ENCODE measurements at regions not wholly inside any gene's neighbourhood (a gene's known extent, or its start where the extent isn't known, plus 50 kb on each side); places are given as distances from the start of the nearest gene placed in this dataset.
"Not testable (repeated sequence)": the region's sequence is repeated elsewhere in the genome, so short reads cannot be mapped to it uniquely, and the experiment has no call there.

DNA sequence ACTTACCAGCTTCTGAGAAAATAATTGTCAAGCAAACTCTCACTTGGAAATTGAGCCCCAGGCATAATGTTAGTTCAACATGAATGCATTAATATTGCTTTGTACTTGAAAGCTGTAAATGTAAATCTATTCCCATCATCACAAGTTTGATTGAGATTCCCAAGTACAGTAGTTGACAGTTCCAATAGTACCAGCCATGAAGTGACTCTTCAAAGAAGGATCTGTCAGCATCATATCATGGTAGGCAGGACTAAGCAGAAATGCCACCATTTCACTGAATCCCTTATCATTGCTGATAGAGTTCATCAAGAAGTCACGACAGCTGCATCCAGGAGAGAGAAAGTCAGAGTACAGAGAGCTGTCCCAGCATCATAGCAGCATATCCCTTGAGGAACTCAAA lies 348.7 kb downstream of the OMA1 start:
- no peak for DNase-seq (ENCODE audit: low read depth in 2 of 2)

DNA sequence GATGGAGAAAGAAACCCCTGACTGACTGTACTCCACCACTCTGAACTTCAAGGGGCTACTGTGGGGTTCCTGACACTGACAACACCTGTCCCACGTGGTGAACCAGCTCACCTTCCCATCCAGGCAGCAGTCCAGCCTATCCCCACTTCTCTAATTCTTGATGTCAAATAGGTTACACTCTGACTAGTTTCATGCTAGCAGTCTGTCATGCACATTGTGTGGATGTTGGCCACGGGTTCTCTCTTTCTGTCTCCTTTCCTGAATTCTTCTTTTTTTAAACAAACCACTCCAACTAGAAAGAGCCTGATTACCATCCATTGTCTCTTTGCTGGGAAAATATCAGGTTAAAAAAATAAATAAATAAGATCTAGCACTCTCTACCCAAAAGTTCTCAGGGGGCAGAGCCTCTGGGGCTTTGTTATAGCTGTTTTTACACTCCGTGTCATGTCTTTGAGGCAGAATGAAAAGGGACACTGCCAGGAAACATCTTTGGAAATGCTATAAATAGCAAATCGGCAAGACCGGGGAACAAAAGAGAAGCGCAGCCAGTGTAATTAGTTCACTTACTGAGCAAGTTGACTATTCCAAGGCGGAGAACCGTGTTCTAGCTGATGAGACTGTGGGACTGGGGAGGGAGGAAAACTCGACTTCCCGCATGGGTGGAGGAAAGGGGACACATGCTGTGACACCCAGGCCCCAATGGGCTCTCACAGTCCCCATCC lies 356.1 kb downstream of the OMA1 start:
- DNase-seq (ENCODE audit: low read depth in 2 of 2), result no peak

- DNase-seq (ENCODE audit: low read depth in 2 of 2), result no peak
These were observed 357.1 kb downstream of the OMA1 start for GRCh38 chr1:58189453-58189852.

GRCh38 chr1:58183286-58183685 lies 363.2 kb downstream of the OMA1 start:
- DNase-seq (ENCODE audit: low read depth in 2 of 2), result no peak

- no peak for DNase-seq (ENCODE audit: low read depth in 2 of 2)
These were observed 366.0 kb downstream of the OMA1 start for GRCh38 chr1:58180537-58180936.

DNA sequence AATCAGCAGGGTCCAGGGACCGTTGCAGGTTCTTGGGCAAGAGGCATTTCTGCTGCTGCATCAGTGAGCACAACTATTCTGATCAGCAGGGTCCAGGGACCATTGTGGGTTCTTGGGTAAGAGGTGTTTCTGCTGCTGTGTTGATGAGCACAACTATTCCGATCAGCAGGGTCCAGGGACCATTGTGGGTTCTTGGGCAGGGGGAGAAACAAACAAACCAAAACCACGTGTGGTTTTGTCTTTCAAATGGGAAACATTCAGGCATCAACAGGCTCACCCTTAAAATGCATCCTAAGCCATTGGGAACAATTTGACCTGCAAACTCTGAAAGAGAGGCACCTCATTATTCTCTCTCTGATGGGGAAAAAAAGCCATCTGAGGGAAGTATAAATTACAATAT lies 377.4 kb downstream of the OMA1 start:
- not testable (repeated sequence) for DNase-seq (ENCODE audit: low read depth in 2 of 2)

DNA sequence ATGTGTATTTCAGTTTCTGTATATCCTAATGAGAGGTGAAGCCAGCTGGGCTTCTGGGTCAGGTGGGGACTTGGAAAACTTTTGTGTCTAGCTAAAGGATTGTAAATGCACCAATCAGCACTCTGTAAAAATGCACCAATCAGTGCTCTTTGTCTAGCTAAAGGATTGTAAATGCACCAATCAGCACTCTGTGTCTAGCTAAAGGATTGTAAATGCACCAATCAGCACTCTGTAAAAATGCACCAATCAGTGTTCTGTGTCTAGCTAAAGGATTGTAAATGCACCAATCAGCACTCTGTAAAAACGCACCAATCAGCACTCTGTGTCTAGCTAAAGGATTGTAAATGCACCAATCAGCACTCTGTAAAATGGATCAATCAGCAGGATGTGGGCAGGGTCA lies 379.4 kb downstream of the OMA1 start:
- DNase-seq (ENCODE audit: low read depth in 2 of 2), result not testable (repeated sequence)

DNA sequence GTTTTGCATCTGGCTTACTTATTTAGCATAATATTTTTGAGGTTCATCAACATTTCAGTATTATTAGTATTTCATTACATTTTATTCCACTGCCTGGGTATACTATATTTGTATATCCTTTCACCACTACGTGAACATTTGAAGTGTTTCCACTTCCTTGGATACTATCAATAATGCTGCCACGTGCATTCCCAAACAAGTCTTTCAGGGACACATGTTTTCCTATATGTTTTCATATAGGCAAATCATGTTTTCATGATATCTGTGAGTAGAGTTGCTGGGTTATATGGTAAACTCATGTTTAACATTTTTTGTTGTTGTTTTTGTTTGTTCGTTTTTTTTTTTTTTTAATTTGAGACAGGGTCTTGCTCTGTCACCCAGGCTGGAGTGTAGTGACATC lies 380.1 kb downstream of the OMA1 start:
- no peak for DNase-seq (ENCODE audit: low read depth in 2 of 2)

DNA sequence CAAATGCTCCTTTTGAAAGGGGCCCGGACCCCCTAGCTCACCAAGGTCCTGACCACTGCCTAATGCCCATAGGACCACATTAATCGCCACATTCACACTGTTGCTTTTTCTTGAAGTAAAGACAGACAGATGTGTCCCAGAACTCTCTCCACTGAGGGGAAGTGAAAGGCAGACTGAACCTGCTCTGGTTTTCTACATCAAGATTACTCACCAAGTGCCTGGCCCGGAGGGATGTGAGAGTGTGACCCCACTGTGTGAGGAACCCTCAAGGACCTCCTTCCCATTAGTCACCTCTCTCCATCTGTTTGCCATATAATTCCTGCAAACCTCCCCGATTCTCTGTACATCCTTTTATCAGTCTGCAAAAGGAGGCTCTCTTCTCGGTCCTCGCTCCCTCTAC lies 381.5 kb downstream of the OMA1 start:
- DNase-seq (ENCODE audit: low read depth in 2 of 2), result no peak

- no peak for DNase-seq (ENCODE audit: low read depth in 2 of 2)
These were observed 383.5 kb downstream of the OMA1 start for GRCh38 chr1:58162952-58163550.

DNA sequence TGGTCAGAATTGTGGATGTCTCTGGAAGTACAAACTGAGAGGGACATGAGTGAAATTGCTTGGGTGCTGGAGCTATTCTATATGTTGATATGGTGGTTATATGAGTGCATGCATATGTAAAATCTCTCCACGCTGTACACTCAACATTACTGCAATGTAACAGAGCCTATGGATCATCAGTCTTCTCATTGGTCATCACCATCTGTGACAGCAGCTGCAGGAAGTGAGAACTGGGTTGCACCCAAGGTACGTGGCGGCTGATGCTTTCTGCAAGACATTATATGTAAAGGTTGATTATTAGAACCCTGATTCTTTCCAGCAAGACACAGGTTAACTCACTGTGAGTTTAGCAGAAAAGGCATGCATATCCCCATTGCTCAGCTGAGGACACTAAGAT lies 387.1 kb downstream of the OMA1 start:
- no peak for DNase-seq (ENCODE audit: low read depth in 2 of 2)

- no peak for DNase-seq (ENCODE audit: low read depth in 2 of 2)
These were observed 387.8 kb downstream of the OMA1 start for GRCh38 chr1:58158506-58159433.

- DNase-seq (ENCODE audit: low read depth in 2 of 2), result no peak
These were observed 388.5 kb downstream of the OMA1 start for GRCh38 chr1:58158016-58158415.

DNA sequence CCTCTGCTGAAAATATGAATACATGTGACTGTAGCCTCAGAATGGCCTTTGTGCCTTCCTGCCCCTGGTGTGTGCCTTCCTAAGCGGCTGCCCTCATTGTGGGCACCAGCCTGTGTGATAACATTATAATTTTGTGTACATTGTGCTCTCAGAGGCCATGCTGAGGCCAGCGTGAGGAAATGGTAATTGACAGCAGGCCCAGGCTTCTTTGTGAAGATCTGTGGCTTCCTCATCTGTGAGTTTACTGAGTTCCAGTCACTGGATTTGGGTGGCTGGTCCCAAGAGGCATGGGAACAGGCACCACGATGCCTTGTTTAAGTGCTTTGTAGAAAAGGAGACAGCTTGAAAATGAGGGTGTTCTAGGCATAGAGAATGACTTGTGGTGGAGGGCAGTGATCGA lies 389.3 kb downstream of the OMA1 start:
- DNase-seq (ENCODE audit: low read depth in 2 of 2), result no peak

DNA sequence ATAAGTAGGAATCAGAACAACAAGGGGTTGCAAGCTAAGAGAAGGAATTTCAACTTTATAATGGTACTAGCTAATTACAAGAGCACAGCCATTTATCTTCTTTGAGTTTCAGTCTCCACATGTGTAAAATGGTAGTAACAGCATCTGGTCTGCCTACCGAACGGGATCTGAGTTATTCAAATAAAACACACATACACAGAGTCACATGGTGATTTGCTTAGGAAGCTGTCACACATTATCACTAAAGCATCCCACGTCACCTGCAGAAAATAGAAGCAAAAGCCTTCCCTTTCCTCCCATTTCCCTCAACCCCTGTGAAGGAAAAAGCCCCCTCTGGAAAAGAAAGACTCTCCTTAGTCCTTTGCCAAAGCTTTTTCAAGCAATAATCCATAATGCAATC lies 389.7 kb downstream of the OMA1 start:
- no peak for DNase-seq (ENCODE audit: low read depth in 2 of 2)

GRCh38 chr1:58156124-58156468 lies 390.4 kb downstream of the OMA1 start:
- no peak for DNase-seq (ENCODE audit: low read depth in 2 of 2)

- DNase-seq (ENCODE audit: low read depth in 2 of 2), result no peak
These were observed 391.0 kb downstream of the OMA1 start for GRCh38 chr1:58155418-58156123.

DNA sequence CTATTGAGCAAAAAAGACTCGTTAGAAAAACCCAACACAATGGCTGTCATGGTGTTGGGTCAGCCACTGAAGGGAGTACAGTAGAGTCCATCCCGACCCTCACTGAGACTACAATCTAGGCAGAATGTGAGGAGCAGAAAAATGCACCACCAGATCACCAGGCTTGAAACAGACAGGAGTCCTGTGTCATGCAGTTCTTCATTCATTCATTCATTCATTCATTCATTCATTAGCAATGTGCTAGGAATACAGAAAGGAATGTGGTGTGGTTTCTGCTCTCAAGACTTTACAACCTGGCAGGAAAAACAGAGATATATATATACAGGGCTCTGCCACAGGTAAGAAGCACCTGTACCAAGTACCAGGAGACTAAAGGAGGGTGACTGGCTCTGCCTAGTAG lies 392.3 kb downstream of the OMA1 start:
- no peak for DNase-seq (ENCODE audit: low read depth in 2 of 2)

DNA sequence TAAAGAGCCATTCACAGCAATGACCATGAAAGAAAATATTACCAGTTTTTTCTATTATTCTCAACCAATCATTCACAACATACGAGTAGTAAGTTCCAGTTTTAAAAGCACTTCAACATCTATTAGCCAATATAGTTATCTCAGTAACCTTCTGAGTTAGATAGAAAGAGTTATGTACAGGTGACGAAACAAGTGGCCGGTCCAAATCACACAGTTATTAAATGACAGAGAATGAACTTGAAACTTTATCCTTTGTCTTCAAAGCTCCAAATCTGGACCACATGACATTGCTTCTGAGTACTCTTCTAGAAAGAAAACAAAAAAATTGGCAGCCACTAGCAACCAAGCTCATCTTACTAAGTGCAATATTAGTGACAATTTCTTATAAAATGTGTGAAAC lies 393.8 kb downstream of the OMA1 start:
- DNase-seq (ENCODE audit: low read depth in 2 of 2), result no peak

DNA sequence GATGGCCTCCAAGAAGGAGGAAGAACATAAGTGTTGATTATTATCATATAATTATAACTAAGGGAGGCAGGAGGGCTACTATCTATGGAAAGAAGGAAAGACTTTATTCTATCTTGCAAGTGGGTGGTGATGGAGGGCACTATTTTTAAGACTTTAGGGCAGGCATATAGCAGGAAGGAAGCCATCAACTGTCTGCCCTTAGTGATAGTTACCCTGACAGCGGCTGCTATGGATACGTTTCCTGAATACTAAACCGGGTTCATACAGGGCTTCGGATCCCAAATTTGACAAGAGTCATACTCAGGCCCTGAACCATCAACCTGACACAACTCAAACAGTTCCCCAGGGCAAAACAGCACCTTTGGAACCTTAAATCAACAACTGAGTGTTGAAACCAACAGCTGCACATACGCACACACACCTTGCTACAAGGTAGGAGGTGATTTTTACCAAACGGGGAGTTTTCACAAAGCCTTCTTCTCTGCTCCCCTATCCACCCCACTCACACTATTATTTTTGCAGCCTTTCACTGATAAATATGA lies 397.2 kb downstream of the OMA1 start:
- DNase-seq (ENCODE audit: low read depth in 2 of 2), result no peak

DNA sequence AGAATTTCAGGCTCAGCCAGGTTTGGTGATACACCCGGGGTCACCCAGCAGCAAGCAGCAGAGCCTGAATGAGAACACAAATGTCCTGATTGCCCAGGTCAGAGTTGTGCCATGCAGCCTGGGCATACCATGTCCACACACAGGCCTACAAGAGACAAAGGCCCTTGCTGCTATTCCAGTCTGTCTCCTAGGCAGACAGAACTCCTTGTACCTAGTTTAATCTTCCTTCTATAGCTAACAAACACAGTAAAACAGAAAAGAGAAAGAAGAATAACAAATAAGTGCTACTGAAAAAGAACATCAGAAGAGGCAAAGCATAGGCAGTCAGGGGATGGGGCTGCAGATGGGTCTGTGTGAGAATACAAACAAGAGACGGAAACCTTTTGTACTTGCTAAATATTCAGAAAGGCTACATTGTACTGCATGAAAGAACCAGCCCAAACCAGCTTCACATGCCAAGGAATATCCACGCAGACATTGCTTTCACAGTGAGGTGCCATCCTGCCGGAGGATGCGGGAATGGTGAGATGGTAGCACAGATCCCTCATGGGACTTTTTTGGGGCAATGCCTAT lies 401.7 kb downstream of the OMA1 start:
- no peak for DNase-seq (ENCODE audit: low read depth in 2 of 2)
